Testis (tissue), 2 donors: ENCODE measurements at regions not wholly inside any gene's neighbourhood (a gene's known extent, or its start where the extent isn't known, plus 50 kb on each side); places are given as distances from the start of the nearest gene placed in this dataset.

Source experiments
- POLR2A ChIP-seq: fragments of 450-650 bp; IDR thresholded peaks from one replicate; pipeline ENCODE4 v1.6.1; 2017; ENCODE audit warnings: antibody characterized with exemption, mild to moderate bottlenecking, moderate library complexity
- TF ChIP-seq, protein P1 (sequence below), 3 experiments: fragments of 450-650 bp in 2 of 3; fragments of 200-600 bp in 1 of 3; sonication (generic) in 1 of 3; IDR thresholded peaks; one replicate each; pipeline ENCODE4 v1.5.1; 2016 to 2019; ENCODE audit warnings: antibody characterized with exemption in 3 of 3, mild to moderate bottlenecking in 2 of 3, moderate library complexity in 1 of 3

- TF ChIP-seq, protein P1, sequence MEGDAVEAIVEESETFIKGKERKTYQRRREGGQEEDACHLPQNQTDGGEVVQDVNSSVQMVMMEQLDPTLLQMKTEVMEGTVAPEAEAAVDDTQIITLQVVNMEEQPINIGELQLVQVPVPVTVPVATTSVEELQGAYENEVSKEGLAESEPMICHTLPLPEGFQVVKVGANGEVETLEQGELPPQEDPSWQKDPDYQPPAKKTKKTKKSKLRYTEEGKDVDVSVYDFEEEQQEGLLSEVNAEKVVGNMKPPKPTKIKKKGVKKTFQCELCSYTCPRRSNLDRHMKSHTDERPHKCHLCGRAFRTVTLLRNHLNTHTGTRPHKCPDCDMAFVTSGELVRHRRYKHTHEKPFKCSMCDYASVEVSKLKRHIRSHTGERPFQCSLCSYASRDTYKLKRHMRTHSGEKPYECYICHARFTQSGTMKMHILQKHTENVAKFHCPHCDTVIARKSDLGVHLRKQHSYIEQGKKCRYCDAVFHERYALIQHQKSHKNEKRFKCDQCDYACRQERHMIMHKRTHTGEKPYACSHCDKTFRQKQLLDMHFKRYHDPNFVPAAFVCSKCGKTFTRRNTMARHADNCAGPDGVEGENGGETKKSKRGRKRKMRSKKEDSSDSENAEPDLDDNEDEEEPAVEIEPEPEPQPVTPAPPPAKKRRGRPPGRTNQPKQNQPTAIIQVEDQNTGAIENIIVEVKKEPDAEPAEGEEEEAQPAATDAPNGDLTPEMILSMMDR (IDR thresholded peaks at IDR 0.05): no peak
- no peak for TF ChIP-seq POLR2A
Measured at GRCh38 chr3:103992469-103992868, 1374.2 kb upstream of the ALCAM start.
